GM13976 (cell line): ENCODE measurements at regions not wholly inside any gene's neighbourhood (a gene's known extent, or its start where the extent isn't known, plus 50 kb on each side); places are given as distances from the start of the nearest gene placed in this dataset.

Experiments used
- DNase-seq: peaks from one replicate; pipeline ENCODE4 v3.0.0; 2012; ENCODE audit warnings: low spot score
- CTCF ChIP-seq: IDR thresholded peaks from 2 replicates; pipeline ENCODE4 v1.5.1; 2012; ENCODE audit warnings: borderline replicate concordance, mild to moderate bottlenecking; ENCODE audit not compliant: insufficient read depth; ENCODE audit errors: extremely low read depth, missing control alignments, control extremely low read depth
- in situ Hi-C: fragments of 300-500 bp; cut with MboI; formaldehyde crosslinking; loops from one replicate; pipeline ENCODE4 v1.12.0; 2022; ENCODE audit warnings: low sequenced_read_pairs, mixed read lengths, inconsistent platforms; ENCODE audit not compliant: unreplicated experiment

- no peak for TF ChIP-seq CTCF
- no peak for DNase-seq
- in situ Hi-C loops: loop anchor here (25.0 kb wide), 1 partner anchor 563 kb away; the partner anchor contains the start of gene TCEANC
Measured at GRCh38 chrX:13099121-13099520, 54.7 kb upstream of the FAM9C start.

- TF ChIP-seq CTCF: no peak
- in situ Hi-C loops: loop anchor here (25.0 kb wide), 1 partner anchor 566 kb away; the partner anchor contains the start of gene TCEANC
- DNase-seq: no peak
Measured at GRCh38 chrX:13096728-13097127, 52.3 kb upstream of the FAM9C start.

GRCh38 chrX:13094828-13095341 is 50.5 kb upstream of the FAM9C start:
- DNase-seq: no peak
- TF ChIP-seq CTCF: no peak
- in situ Hi-C loops: loop anchor here (5.0 to 25.0 kb wide), 3 partner anchors 162 to 567 kb away; partner anchors contain the start of gene TCEANC

- no peak for TF ChIP-seq CTCF
- in situ Hi-C loops: loop anchor here (5.0 to 25.0 kb wide), 3 partner anchors 163 to 568 kb away; partner anchors contain the start of gene TCEANC
- DNase-seq: no peak
Measured at GRCh38 chrX:13094374-13094773, 50.0 kb upstream of the FAM9C start.
